Activated T-helper 9 cell treated with anti-CD3 and anti-CD28 coated beads, Interleukin-2, amount 50 U/mL, for 16 hours (primary cell): ENCODE measurements at regions not wholly inside any gene's neighbourhood (a gene's known extent, or its start where the extent isn't known, plus 50 kb on each side); places are given as distances from the start of the nearest gene placed in this dataset.

Source experiments
- DNase-seq: peaks from one replicate; pipeline ENCODE4 v3.0.0-alpha.2; 2020; ENCODE audit warnings: low read depth

GRCh38 chr13:76086729-76087128 lies 450.6 kb downstream of the LMO7 start:
- no peak for DNase-seq

- DNase-seq: no peak
Observed at GRCh38 chr13:76067850-76068249, 431.7 kb downstream of the LMO7 start.

- DNase-seq: no peak
Observed at GRCh38 chr13:76053181-76053580, 417.1 kb downstream of the LMO7 start.

- DNase-seq: no peak
Observed at GRCh38 chr13:76049376-76049746, 413.2 kb downstream of the LMO7 start.

GRCh38 chr13:76048675-76049375 lies 412.7 kb downstream of the LMO7 start:
- DNase-seq: no peak

GRCh38 chr13:76048131-76048530 lies 412.0 kb downstream of the LMO7 start:
- DNase-seq: no peak

GRCh38 chr13:76043874-76044273 lies 407.7 kb downstream of the LMO7 start:
- DNase-seq: no peak

GRCh38 chr13:76038920-76039716 lies 403.0 kb downstream of the LMO7 start:
- no peak for DNase-seq

GRCh38 chr13:76036176-76036575 lies 400.0 kb downstream of the LMO7 start:
- DNase-seq: no peak

- DNase-seq: no peak
Observed at GRCh38 chr13:76035711-76036110, 399.6 kb downstream of the LMO7 start.

- no peak for DNase-seq
Observed at GRCh38 chr13:76029706-76030105, 393.6 kb downstream of the LMO7 start.

- DNase-seq: no peak
Observed at GRCh38 chr13:76029088-76029487, 393.0 kb downstream of the LMO7 start.

- DNase-seq: no peak
Observed at GRCh38 chr13:76027131-76027530, 391.0 kb downstream of the LMO7 start.

GRCh38 chr13:76025392-76025791 lies 389.3 kb downstream of the LMO7 start:
- DNase-seq: no peak

- no peak for DNase-seq
Observed at GRCh38 chr13:76024151-76024550, 388.0 kb downstream of the LMO7 start.

- no peak for DNase-seq
Observed at GRCh38 chr13:76023652-76024051, 387.5 kb downstream of the LMO7 start.

GRCh38 chr13:76020421-76020955 lies 384.4 kb downstream of the LMO7 start:
- no peak for DNase-seq

- DNase-seq: no peak
Observed at GRCh38 chr13:76019421-76020044, 383.4 kb downstream of the LMO7 start.

GRCh38 chr13:76017861-76018556 lies 381.9 kb downstream of the LMO7 start:
- DNase-seq: no peak

GRCh38 chr13:76016799-76017400 lies 380.8 kb downstream of the LMO7 start:
- no peak for DNase-seq

- DNase-seq: no peak
Observed at GRCh38 chr13:76014406-76015318, 378.5 kb downstream of the LMO7 start.
